NCI-H146 treated with DMSO at 0.1 percent for 48 hours (cell line): ENCODE measurements at regions not wholly inside any gene's neighbourhood (a gene's known extent, or its start where the extent isn't known, plus 50 kb on each side); places are given as distances from the start of the nearest gene placed in this dataset.

Experiments
- DNase-seq: peaks from one replicate; lab custom pipeline; 2025; ENCODE audit not compliant: unreplicated experiment; lab: John Stamatoyannopoulos, UW

DNA sequence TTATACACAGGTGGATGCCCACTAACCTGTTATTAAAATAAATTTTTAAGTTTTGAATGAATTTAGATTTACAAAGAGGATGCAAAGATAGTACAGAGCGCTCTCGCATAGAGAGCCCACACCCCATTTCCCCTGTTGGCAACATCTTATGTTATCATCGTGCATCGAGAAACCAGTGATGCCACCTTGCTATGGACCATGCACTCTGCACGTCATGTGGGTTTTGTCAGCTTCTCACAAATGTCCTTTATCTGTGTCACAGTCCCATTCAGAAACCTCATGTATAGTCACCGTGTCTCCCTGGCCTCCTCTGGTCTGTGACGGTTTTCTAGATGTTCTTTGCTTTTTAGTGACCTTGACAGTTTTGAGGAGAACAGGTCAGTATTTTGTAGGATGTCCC, 60.0 kb downstream of the ING1 start:
- DNase-seq: no peak

GRCh38 chr13:110774051-110774450, 60.6 kb downstream of the ING1 start:
- no peak for DNase-seq

DNA sequence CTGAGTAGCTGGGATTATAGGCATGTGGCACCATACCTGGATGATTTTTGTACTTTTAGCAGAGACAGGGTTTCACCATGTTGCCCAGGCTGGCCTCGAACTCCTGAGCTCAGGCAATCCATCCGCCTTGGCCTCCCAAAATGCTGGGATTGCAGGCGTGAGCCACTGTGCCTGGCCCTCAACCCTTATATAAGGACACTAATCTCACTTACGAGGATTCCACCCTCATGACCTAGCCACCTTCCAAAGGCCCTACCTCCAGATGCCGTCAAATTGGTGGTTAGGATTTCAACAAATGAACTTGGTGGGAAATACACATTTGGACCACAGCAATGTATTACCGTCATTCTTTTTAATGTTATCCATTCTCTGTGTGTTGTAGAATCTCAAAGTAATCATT, 61.0 kb downstream of the ING1 start:
- no peak for DNase-seq

DNA sequence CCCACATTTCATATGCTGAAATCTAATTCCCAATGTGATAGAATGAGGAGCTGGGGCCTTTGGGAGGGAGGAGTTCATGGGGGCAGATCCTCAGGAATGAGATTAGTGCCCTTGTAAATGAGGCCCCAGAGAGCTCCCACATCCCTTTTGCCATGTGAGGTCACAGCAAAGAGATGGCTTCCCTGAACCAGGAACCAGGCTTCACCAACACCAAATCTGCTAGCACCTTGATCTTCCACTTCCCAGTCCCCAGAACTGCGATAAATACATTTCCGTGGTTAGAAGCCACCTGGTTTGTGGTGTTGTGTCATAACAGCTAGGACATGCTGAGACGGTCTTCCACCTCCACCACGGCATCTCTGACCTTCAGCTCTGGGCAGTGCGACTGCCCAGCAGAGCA, 62.1 kb downstream of the ING1 start:
- DNase-seq: no peak

DNA sequence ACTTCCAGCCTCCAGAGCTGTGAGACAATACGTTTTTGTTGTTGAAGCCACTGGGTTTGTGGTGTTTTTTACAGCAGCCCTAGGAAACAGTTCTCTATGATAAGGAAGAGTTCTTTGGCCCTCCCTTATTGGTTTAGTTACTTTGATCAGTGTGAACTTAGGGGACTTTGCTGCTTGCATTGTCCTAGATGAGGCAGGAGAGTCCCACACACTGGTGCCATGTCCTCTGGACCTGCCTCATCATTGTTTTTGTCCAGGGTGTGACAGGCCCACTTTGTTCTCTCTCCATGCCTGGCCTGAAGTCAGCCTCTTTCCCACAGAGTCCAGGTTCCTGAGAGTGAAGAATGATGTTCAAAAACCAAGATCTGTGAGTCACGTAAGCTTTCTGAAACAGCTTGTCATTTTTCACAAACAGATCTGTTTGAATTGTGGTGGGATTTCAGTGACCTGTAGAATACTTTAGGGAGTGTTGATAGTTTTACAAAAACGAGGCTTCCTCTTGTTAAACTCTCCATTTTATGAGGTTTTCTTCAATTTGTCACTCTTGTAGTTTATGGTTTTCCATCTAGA, 63.8 kb downstream of the ING1 start:
- DNase-seq: no peak

- DNase-seq: no peak
These were observed 65.5 kb downstream of the ING1 start for GRCh38 chr13:110779022-110779421.

DNA sequence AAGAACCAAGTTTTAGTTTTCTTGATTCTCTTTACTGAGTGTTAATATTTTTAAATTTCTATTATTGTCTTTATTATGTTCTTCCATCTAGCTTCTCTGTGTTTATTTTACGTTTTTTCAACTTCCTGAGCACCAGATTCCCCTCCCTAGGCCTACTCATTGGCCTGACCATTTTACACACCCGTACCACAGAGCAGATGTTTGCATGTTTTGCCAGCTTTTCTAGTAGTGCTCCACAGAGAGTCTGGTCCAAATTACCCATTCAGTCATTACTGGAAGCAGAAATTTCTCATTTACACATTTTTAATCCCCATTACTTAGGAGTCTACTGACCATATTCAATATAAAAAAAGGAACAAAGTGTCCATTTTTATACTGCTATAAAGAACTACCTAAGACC, 66.9 kb downstream of the ING1 start:
- DNase-seq: no peak

DNA sequence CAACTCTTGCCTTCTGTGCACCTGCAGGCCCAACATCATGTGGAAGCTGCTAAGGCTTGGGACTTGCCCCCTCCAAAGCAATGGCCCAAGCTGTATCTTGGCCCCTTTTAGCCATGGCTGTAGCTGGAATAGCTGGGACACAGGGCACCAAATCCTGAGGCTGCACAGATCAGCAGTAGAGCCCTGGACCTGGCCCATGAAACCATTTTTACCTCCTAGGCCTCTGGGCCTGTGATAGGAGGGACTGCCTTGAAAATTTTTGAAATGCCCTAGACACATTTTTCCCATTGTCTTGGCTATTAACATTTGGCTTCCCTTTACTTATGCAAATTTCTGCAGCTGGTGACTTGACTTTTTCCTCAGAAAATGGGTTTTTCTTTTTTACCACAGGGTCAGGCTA, 68.7 kb downstream of the ING1 start:
- DNase-seq: no peak

GRCh38 chr13:110784704-110785103, 71.2 kb downstream of the ING1 start:
- no peak for DNase-seq

DNA sequence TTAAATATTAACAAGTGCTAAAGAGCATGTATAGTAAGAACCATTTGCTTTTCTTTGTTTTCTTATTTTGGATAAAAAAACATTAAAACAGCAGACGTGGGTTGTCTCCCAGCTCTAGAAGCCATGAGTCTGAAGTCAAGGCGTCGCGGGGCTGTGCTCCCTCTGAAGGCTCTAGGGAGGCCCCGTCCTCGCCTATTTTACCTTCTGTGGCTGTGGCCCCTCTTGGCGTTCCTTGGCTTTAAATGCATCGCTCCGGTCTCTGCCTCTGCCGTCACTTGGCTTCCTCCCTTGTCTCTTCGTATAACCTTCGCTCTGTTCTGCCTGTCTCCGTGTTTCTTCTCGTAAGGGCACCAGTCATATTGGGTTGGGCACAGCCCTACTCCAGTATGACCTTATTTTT, 75.3 kb downstream of the ING1 start:
- DNase-seq: no peak

DNA sequence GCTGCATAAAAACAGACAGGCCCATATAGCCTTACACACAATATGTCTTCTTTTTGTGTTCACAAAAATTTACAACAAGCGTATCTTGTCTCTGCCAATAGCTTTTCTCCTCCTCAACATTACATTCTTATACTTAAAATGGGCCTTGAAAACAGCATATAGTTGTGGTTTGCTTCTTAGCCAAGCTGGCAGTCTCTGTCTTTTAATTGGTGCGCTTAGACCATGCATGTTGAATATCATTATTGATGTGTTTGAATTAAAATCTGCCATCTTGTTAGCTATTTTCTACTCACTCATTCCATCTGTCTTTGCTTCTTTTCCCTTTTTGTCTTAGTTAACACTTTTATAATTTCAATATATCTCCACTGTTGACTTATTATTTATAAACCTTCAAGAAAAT, 76.4 kb downstream of the ING1 start:
- no peak for DNase-seq

DNA sequence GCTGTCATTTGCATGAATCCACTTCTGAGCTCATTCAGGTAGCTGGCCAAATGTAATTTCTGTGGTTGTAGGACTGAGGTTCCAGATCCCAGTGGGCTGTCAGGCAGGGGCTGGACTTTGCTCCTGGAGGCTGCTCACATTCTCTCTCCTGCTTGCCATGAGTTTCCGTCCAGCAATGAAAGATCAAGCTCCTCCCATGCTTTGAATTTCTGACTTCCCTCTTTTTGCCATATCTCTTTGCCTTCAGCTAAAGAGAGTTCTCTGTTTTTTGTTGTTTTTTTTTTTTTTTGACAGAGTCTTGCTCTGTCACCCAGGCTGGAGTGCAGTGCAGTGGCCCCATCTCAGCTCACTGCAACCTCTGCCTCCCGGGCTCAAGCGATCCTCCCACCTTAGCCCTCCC, 76.9 kb downstream of the ING1 start:
- DNase-seq: no peak

GRCh38 chr13:110794209-110794608, 80.7 kb downstream of the ING1 start:
- no peak for DNase-seq

- peak; percentile 70 for DNase-seq
These were observed 83.9 kb downstream of the ING1 start for GRCh38 chr13:110797230-110797877.

GRCh38 chr13:110798081-110798994, 84.8 kb downstream of the ING1 start:
- no peak for DNase-seq

DNA sequence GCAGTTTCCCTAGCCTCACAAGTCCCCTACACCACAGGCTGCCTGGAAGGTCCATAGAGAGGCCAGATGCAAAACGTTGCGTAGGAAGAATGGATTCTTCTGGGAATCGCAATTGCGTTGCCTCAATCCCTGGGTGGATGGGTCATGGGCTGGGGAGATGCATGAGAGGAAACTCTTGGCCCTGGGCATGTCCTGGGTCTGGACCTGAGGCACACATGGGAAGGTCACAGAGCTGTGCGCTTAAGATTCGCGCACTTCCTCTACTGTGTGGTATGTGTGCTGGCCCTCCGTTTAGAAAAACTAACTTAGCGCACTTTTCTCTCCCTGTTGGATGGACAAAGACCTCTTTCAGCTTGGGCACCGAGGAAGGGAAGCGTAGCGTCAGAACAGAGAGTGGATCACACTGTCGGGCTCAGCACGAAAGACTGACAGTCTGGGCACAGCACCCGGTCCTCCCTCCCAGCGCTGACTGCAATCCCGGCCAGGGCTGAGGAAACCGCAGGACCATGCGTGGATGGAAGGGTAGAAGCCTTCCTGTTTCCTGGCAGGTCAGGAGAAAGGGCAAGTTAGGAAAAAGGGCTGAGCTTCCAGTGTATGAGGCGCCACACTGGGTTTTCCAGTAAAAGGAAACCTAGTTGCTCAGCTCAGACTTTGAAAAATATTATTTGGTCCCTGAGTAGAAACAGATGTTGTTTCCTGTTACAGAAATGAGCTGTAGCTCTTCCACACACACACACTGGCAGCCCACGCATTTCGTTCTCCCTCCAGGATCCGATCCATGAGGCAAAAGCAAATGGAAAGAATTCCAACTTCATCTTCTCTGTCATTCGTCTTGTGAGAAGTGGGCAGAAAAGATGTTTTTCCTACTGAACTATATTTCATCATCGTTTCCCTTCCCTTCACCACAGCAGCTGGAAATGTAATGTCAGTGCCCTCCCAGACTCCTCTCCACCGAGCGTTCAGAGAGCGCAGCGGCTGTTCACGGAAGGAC, 86.0 kb downstream of the ING1 start:
- DNase-seq: no peak

DNA sequence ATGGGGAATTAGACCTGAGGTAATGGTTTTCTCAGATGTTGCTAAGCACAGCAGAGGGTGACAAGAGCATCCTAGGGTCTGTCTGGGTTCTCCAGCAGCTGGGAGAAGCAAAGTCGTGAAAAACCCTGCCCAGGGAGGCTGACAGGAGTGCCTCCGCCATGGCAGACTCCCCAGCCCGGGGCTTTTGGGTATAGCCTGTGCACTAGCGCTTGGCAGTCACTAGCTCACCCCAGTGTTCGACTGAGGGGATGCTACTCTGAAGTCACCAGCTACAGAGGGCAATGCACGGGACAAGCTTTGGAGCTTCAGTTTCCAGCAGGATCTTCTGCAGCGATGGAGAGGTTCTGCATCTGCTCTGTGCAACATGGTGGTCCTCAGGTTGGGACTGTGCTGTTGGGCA, 87.5 kb downstream of the ING1 start:
- no peak for DNase-seq

DNA sequence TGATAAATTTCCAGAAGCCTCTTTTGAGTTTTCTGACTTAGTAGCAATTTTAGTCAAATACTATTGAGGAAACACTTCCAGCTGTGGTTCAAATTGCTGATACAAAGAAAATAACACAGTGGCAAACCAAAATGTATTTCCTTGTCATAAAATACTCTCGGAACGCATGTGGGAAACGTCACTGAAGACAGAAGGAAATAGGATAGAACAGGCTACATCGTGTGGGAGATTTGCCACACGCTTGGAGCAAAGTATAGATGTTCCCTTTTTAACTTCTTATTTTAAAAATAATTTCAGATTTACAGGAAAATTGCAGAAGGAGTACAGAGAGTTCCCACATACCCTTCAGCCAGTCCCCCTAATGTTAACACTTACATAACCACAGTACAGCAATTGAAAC, 88.8 kb downstream of the ING1 start:
- DNase-seq: no peak

- DNase-seq: no peak
These were observed 93.1 kb downstream of the ING1 start for GRCh38 chr13:110806636-110807035.

DNA sequence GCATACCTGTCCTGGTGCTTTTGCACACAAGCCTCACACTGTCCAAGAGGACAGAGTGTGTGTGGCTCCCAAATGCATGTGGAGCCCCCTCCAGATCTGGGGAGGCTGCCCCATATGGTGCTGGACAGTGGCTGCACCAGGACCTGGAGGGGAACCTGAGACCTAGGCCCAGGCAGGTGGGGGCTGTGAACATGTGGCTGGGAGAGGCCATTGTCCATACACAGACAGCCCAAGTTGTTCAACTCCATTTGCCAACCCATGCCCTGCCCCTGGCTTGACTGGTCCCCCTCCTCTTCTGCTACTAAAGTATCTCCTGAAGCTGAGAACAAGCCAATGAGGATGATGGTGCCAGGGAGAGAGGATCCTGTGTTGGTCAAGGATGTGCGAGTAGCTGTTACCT, 94.0 kb downstream of the ING1 start:
- DNase-seq: no peak

DNA sequence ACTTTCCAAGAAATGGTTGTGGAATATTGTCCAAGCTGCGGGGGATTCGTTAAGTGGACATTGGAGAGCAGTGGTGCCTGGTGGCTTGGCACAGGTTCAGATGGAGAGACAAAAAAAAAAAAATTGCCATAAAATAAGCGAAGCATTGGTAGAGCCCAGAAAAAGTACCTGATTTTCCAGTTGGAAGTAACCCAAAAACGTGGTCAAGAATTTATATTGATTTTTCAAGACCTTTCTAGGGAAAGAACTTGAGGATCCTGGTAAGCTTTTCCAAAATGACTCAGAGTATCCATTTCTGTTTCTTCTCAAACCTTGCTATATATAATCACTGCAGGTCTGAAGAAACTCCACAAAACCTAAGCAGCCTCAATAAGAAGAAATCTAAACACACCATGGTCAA, 94.6 kb downstream of the ING1 start:
- no peak for DNase-seq
